HepG2 (cell line): ENCODE measurements at regions not wholly inside any gene's neighbourhood (a gene's known extent, or its start where the extent isn't known, plus 50 kb on each side); places are given as distances from the start of the nearest gene placed in this dataset.

Experiments used
- FOXK1 ChIP-seq: sonication (generic); formaldehyde crosslinking; IDR thresholded peaks from 2 replicates; pipeline ENCODE4 v1.4.0; 2020; ENCODE audit warnings: low read depth, missing genetic modification reagents, borderline replicate concordance
- FOXP1 ChIP-seq, 2 experiments: fragments of 450-650 bp in 1 of 2; IDR thresholded peaks; 2 replicates each; pipeline ENCODE4 v1.6.1; 2017 to 2018; ENCODE audit warnings: antibody characterized with exemption in 1 of 2
- GATAD2A ChIP-seq: IDR thresholded peaks from 2 replicates; pipeline ENCODE4 v1.6.1; 2016
- HNF4G ChIP-seq, 2 experiments: sonication (generic) in 1 of 2; formaldehyde crosslinking in 1 of 2; IDR thresholded peaks; 2 replicates each; pipeline versions ENCODE4 v1.4.0 to v1.6.1; 2011 to 2020; ENCODE audit warnings: borderline replicate concordance in 2 of 2, low read depth in 2 of 2, mild to moderate bottlenecking in 2 of 2, low read length in 1 of 2, missing genetic modification reagents in 1 of 2, moderate library complexity in 1 of 2
- KDM1A ChIP-seq: IDR thresholded peaks from 2 replicates; pipeline ENCODE4 v1.6.1; 2016; ENCODE audit warnings: missing compliant biosample characterization
- KLF16 ChIP-seq, 2 experiments: sonication (generic) in 1 of 2; formaldehyde crosslinking in 1 of 2; IDR thresholded peaks; 2 replicates each; pipeline versions ENCODE4 v1.6.1 to v1.8.0; 2016 to 2023; ENCODE audit warnings: missing genetic modification reagents in 2 of 2, missing compliant biosample characterization in 1 of 2
- NCOA2 ChIP-seq: sonication (generic); formaldehyde crosslinking; IDR thresholded peaks from 2 replicates; pipeline ENCODE4 v1.8.0; 2022; ENCODE audit warnings: inconsistent platforms
- NFIC ChIP-seq: IDR thresholded peaks from 2 replicates; pipeline ENCODE4 v1.6.1; 2012; ENCODE audit warnings: mild to moderate bottlenecking, low read length, inconsistent platforms
- POLR2AphosphoS2 ChIP-seq: IDR thresholded peaks from 2 replicates; pipeline ENCODE4 v1.6.1; 2011; ENCODE audit warnings: low read depth, low read length, improper control_type of control experiment
- RXRA ChIP-seq: sonication (generic); formaldehyde crosslinking; IDR thresholded peaks from 2 replicates; pipeline ENCODE4 v1.5.1; 2020; ENCODE audit warnings: missing genetic modification reagents
- SALL2 ChIP-seq: sonication (generic); formaldehyde crosslinking; IDR thresholded peaks from 2 replicates; pipeline ENCODE4 v1.8.1; 2023; ENCODE audit warnings: mild to moderate bottlenecking, missing genetic modification reagents, inconsistent platforms
- SMAD1 ChIP-seq: sonication (generic); formaldehyde crosslinking; IDR thresholded peaks from 2 replicates; pipeline ENCODE4 v1.4.0; 2020; ENCODE audit warnings: missing genetic modification reagents, low read depth, mild to moderate bottlenecking, borderline replicate concordance
- SYNCRIP ChIP-seq: fragments of 200-400 bp; formaldehyde crosslinking; IDR thresholded peaks from 2 replicates; pipeline ENCODE4 v1.6.1; 2018; ENCODE audit warnings: mild to moderate bottlenecking, low read depth, low read length; ENCODE audit not compliant: insufficient read depth
- TEAD3 ChIP-seq: optimal IDR thresholded peaks from 2 replicates; pipeline ENCODE3; 2016; ENCODE audit warnings: borderline replicate concordance
- ZBTB7A ChIP-seq: sonication (generic); formaldehyde crosslinking; IDR thresholded peaks from 2 replicates; pipeline ENCODE4 v1.8.0; 2022; ENCODE audit warnings: mild to moderate bottlenecking, missing genetic modification reagents
- ZFP36L1 ChIP-seq: sonication (generic); formaldehyde crosslinking; IDR thresholded peaks from 2 replicates; pipeline ENCODE4 v1.8.0; 2022; ENCODE audit warnings: mild to moderate bottlenecking, missing genetic modification reagents, moderate library complexity
- ZKSCAN8 ChIP-seq: IDR thresholded peaks from 2 replicates; pipeline ENCODE4 v1.6.1; 2016; ENCODE audit warnings: borderline replicate concordance, missing genetic modification reagents, missing compliant biosample characterization
- ZNF101 ChIP-seq: sonication (generic); formaldehyde crosslinking; IDR thresholded peaks from 2 replicates; pipeline ENCODE4 v1.4.0; 2020; ENCODE audit warnings: mild to moderate bottlenecking, low read depth, missing genetic modification reagents, borderline replicate concordance
- ZNF331 ChIP-seq: sonication (generic); formaldehyde crosslinking; IDR thresholded peaks from 2 replicates; pipeline ENCODE4 v1.4.0; 2020; ENCODE audit warnings: missing genetic modification reagents
- ZNF441 ChIP-seq: sonication (generic); formaldehyde crosslinking; IDR thresholded peaks from 2 replicates; pipeline ENCODE4 v1.7.0; 2021; ENCODE audit warnings: missing genetic modification reagents, borderline replicate concordance
- ZNF460 ChIP-seq: sonication (generic); formaldehyde crosslinking; IDR thresholded peaks from 2 replicates; pipeline ENCODE4 v1.5.1; 2020; ENCODE audit warnings: missing genetic modification reagents, mild to moderate bottlenecking, borderline replicate concordance
- ZNF556 ChIP-seq: sonication (generic); formaldehyde crosslinking; IDR thresholded peaks from 2 replicates; pipeline ENCODE4 v1.4.0; 2020; ENCODE audit warnings: mild to moderate bottlenecking, missing genetic modification reagents, borderline replicate concordance
- ZNF570 ChIP-seq: sonication (generic); formaldehyde crosslinking; IDR thresholded peaks from 2 replicates; pipeline ENCODE4 v1.4.0; 2020; ENCODE audit warnings: mild to moderate bottlenecking, missing genetic modification reagents, borderline replicate concordance
- ZNF652 ChIP-seq: IDR thresholded peaks from 2 replicates; pipeline ENCODE4 v1.6.1; 2016; ENCODE audit warnings: low read depth, borderline replicate concordance
- ZNF775 ChIP-seq: sonication (generic); formaldehyde crosslinking; IDR thresholded peaks from 2 replicates; pipeline ENCODE4 v1.4.0; 2020; ENCODE audit warnings: missing genetic modification reagents, mild to moderate bottlenecking, moderate library complexity, borderline replicate concordance
- TF ChIP-seq, protein P1 (sequence below): IDR thresholded peaks from 2 replicates; pipeline ENCODE4 v1.6.1; 2018; ENCODE audit warnings: missing genetic modification reagents
- TF ChIP-seq, protein P2 (sequence below): sonication (generic); formaldehyde crosslinking; IDR thresholded peaks from 2 replicates; pipeline ENCODE4 v1.4.0; 2020; ENCODE audit warnings: missing genetic modification reagents
- TF ChIP-seq, protein P3 (sequence below): sonication (generic); formaldehyde crosslinking; IDR thresholded peaks from 2 replicates; pipeline ENCODE4 v1.9.0; 2021; ENCODE audit warnings: missing genetic modification reagents, borderline replicate concordance

DNA sequence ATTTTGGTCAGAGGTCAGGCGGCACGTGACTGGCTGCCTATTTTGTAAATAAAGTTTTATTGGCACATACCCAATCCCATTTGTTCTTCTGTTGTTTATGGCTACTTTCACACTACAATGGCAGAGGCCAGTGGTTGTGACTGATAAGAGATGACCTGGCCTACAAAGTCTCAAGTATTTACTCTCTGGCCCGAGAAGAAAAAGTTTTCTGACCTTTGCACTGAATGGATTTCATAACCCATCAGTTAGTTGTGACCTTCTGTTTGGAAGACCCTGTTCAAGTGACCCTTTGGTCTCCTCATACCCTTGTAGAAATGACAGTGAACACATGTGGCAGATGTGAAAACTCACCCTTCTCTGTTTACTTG is 121.4 kb upstream of the MGAT5 start (continued):
- TF ChIP-seq ZNF556 (CRISPR knock-in tag) (peak; percentile 33; the same call in 1 of the 2 replicates), ZNF775 (CRISPR knock-in tag) (no peak), SALL2 (0 out of 2 replicates have a peak, but pooled peaks have one; percentile 21), SYNCRIP (no peak), KLF16 (CRISPR knock-in tag; IDR thresholded peaks at IDR 0.05) (0 out of 4 replicates have a peak, but pooled peaks of 1 of the 2 experiments have one; percentile 28), ZNF570 (CRISPR knock-in tag) (no peak), GATAD2A (peak; percentile 94), HNF4G (IDR thresholded peaks at IDR 0.05; ENCODE audit: borderline replicate concordance, low read depth, low read length) (peak; percentile 74; the same call in 1 of the 2 replicates), HNF4G (CRISPR knock-in tag; IDR thresholded peaks at IDR 0.05; ENCODE audit: borderline replicate concordance, low read depth) (peak; percentile 70), POLR2AphosphoS2 (no peak), ZNF652 (CRISPR knock-in tag) (peak; percentile 26; the same call in 1 of the 2 replicates), ZNF101 (CRISPR knock-in tag) (no peak), NFIC (peak; percentile 92), FOXP1 (IDR thresholded peaks at IDR 0.05) (no peak), FOXP1 (CRISPR knock-in tag; IDR thresholded peaks at IDR 0.05) (peak; percentile 96), ZKSCAN8 (peak; percentile 40; the same call in 1 of the 2 replicates), ZBTB7A (CRISPR knock-in tag) (0 out of 2 replicates have a peak, but pooled peaks have one; percentile 65), SMAD1 (CRISPR knock-in tag) (no peak), RXRA (CRISPR knock-in tag) (peak; percentile 34; the same call in 1 of the 2 replicates), TEAD3 (peak; percentile 31), ZNF331 (CRISPR knock-in tag) (peak; percentile 57; the same call in 1 of the 2 replicates), ZNF460 (CRISPR knock-in tag) (no peak), FOXK1 (peak; percentile 61), ZNF441 (CRISPR knock-in tag) (0 out of 2 replicates have a peak, but pooled peaks have one; percentile 26), ZFP36L1 (0 out of 2 replicates have a peak, but pooled peaks have one; percentile 49), NCOA2 (peak; percentile 76), KDM1A (CRISPR knock-in tag) (peak; percentile 57; the same call in 1 of the 2 replicates)
- TF ChIP-seq, protein P1, sequence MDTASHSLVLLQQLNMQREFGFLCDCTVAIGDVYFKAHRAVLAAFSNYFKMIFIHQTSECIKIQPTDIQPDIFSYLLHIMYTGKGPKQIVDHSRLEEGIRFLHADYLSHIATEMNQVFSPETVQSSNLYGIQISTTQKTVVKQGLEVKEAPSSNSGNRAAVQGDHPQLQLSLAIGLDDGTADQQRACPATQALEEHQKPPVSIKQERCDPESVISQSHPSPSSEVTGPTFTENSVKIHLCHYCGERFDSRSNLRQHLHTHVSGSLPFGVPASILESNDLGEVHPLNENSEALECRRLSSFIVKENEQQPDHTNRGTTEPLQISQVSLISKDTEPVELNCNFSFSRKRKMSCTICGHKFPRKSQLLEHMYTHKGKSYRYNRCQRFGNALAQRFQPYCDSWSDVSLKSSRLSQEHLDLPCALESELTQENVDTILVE = peak; percentile 42; the same call in 1 of the 2 replicates
- TF ChIP-seq, protein P2, sequence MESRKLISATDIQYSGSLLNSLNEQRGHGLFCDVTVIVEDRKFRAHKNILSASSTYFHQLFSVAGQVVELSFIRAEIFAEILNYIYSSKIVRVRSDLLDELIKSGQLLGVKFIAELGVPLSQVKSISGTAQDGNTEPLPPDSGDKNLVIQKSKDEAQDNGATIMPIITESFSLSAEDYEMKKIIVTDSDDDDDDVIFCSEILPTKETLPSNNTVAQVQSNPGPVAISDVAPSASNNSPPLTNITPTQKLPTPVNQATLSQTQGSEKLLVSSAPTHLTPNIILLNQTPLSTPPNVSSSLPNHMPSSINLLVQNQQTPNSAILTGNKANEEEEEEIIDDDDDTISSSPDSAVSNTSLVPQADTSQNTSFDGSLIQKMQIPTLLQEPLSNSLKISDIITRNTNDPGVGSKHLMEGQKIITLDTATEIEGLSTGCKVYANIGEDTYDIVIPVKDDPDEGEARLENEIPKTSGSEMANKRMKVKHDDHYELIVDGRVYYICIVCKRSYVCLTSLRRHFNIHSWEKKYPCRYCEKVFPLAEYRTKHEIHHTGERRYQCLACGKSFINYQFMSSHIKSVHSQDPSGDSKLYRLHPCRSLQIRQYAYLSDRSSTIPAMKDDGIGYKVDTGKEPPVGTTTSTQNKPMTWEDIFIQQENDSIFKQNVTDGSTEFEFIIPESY (CRISPR knock-in tag) = peak; percentile 43; the same call in 1 of the 2 replicates
- TF ChIP-seq, protein P3, sequence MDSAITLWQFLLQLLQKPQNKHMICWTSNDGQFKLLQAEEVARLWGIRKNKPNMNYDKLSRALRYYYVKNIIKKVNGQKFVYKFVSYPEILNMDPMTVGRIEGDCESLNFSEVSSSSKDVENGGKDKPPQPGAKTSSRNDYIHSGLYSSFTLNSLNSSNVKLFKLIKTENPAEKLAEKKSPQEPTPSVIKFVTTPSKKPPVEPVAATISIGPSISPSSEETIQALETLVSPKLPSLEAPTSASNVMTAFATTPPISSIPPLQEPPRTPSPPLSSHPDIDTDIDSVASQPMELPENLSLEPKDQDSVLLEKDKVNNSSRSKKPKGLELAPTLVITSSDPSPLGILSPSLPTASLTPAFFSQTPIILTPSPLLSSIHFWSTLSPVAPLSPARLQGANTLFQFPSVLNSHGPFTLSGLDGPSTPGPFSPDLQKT (CRISPR knock-in tag) = no peak
